ENCODE measurements at regions not wholly inside any gene's neighbourhood (a gene's known extent, or its start where the extent isn't known, plus 50 kb on each side); places are given as distances from the start of the nearest gene placed in this dataset.

GRCh38 chrX:11996810-11997209 lies 141.5 kb upstream of the FRMPD4 start:
- TF ChIP-seq CTCF (IDR thresholded peaks at IDR 0.05; ENCODE audit: borderline replicate concordance, extremely low read depth, low read length, poor library complexity, severe bottlenecking) (no peak), EZH2 (IDR thresholded peaks at IDR 0.05; ENCODE audit: borderline replicate concordance, low read depth, low read length, severe bottlenecking) (no peak)

Data from DND-41 (cell line).